ENCODE measurements at regions not wholly inside any gene's neighbourhood (a gene's known extent, or its start where the extent isn't known, plus 50 kb on each side); places are given as distances from the start of the nearest gene placed in this dataset.
"Not testable (repeated sequence)": the region's sequence is repeated elsewhere in the genome, so short reads cannot be mapped to it uniquely, and the experiment has no call there.

- H3K9me3 ChIP-seq (replicated peaks), result peaks cover 30% of the 10 kb centered on the region
Observed at GRCh38 chr4:159937595-159937994, 834.7 kb downstream of the RAPGEF2 start.

GRCh38 chr4:159939681-159940080, 836.8 kb downstream of the RAPGEF2 start:
- H3K4me3 ChIP-seq; H3K36me3 ChIP-seq; H3K27ac ChIP-seq (replicated peaks); intact Hi-C loops (cut with micrococcal nuclease); DNase-seq; H3K27me3 ChIP-seq (ENCODE audit: low read depth); H3K4me1 ChIP-seq: not testable (repeated sequence)
- H3K9me3 ChIP-seq (replicated peaks), result peaks cover 12% of the 10 kb centered on the region

More at GRCh38 chr4:159937595-159937994, 834.7 kb downstream of the RAPGEF2 start:
- H3K36me3 ChIP-seq, result no peaks in the 10 kb centered on the region
- H3K4me3 ChIP-seq, result no peak overlapping the region
- TF ChIP-seq CTCF (IDR thresholded peaks at IDR 0.05; ENCODE audit: borderline replicate concordance), result no peak
- H3K27me3 ChIP-seq (ENCODE audit: low read depth), result no peaks in the 10 kb centered on the region
- H3K4me1 ChIP-seq, result no peaks in the 10 kb centered on the region
- intact Hi-C loops (cut with micrococcal nuclease), result no loop called here
- no peak overlapping the region for H3K27ac ChIP-seq (replicated peaks)
- no peak for DNase-seq

GRCh38 chr4:159941076-159941475, 838.2 kb downstream of the RAPGEF2 start:
- DNase-seq, result no peak
- Histone ChIP-seq H3K4me1 (no peaks in the 10 kb centered on the region), H3K27ac (replicated peaks) (no peak overlapping the region), H3K4me3 (no peak overlapping the region), H3K36me3 (no peaks in the 10 kb centered on the region), H3K27me3 (ENCODE audit: low read depth) (no peaks in the 10 kb centered on the region), H3K9me3 (replicated peaks) (no peaks in the 10 kb centered on the region)
- TF ChIP-seq CTCF (IDR thresholded peaks at IDR 0.05; ENCODE audit: borderline replicate concordance), result no peak
- intact Hi-C loops (cut with micrococcal nuclease), result no loop called here

- intact Hi-C loops (cut with micrococcal nuclease), result no loop called here
- no peak for DNase-seq
Observed at GRCh38 chr4:159944477-159944876, 841.6 kb downstream of the RAPGEF2 start.

DNA sequence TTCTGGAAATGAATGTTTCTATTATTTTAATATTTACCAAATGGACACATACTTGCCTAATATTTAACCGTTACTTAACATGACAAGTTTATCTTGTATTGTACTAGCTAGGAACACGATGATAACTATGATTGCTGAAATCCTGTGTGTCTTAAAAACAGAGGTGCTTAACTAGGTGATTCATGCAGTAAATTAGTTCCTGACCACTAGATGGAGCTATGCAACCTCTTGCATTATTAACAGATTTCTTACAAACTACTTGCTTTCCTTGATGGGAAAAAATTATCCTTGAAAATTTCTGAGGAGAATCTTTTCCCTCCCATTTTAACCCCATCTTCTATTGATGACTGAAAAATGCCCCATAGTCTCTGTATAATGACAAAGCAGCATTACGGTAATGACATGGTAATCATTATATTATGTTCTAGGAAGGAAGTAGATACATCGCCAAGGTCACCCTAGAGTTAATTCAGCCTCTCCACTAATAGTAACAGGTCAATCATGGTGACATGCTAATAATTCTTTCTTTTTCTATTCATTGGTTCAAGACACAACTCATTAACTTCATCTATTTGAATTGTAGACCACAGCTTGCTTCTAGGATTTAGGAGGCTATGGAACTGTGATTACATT, 844.2 kb downstream of the RAPGEF2 start:
- Histone ChIP-seq H3K9me3 (replicated peaks) (no peaks in the 10 kb centered on the region), H3K36me3 (no peaks in the 10 kb centered on the region), H3K4me3 (no peak overlapping the region), H3K27ac (replicated peaks) (no peak overlapping the region), H3K4me1 (no peaks in the 10 kb centered on the region), H3K27me3 (ENCODE audit: low read depth) (no peaks in the 10 kb centered on the region)
- TF ChIP-seq CTCF (IDR thresholded peaks at IDR 0.05; ENCODE audit: borderline replicate concordance), result peak; percentile 70
- DNase-seq, result no peak
- intact Hi-C loops (cut with micrococcal nuclease), result no loop called here

More at GRCh38 chr4:159944477-159944876, 841.6 kb downstream of the RAPGEF2 start:
- Histone ChIP-seq H3K9me3 (replicated peaks) (no peaks in the 10 kb centered on the region), H3K4me3 (no peak overlapping the region), H3K4me1 (no peaks in the 10 kb centered on the region), H3K27ac (replicated peaks) (no peak overlapping the region), H3K27me3 (ENCODE audit: low read depth) (no peaks in the 10 kb centered on the region), H3K36me3 (no peaks in the 10 kb centered on the region)
- TF ChIP-seq CTCF (IDR thresholded peaks at IDR 0.05; ENCODE audit: borderline replicate concordance), result no peak

GRCh38 chr4:159950707-159951106, 847.8 kb downstream of the RAPGEF2 start:
- DNase-seq, result no peak
- intact Hi-C loops (cut with micrococcal nuclease), result no loop called here
- no peaks in the 10 kb centered on the region for H3K9me3 ChIP-seq (replicated peaks)
- no peak overlapping the region for H3K4me3 ChIP-seq
- H3K4me1 ChIP-seq, result no peaks in the 10 kb centered on the region
- H3K27me3 ChIP-seq (ENCODE audit: low read depth), result no peaks in the 10 kb centered on the region
- TF ChIP-seq CTCF (IDR thresholded peaks at IDR 0.05; ENCODE audit: borderline replicate concordance), result no peak
- no peak overlapping the region for H3K27ac ChIP-seq (replicated peaks)
- H3K36me3 ChIP-seq, result no peaks in the 10 kb centered on the region
